ENCODE measurements at regions not wholly inside any gene's neighbourhood (a gene's known extent, or its start where the extent isn't known, plus 50 kb on each side); places are given as distances from the start of the nearest gene placed in this dataset.

DNA sequence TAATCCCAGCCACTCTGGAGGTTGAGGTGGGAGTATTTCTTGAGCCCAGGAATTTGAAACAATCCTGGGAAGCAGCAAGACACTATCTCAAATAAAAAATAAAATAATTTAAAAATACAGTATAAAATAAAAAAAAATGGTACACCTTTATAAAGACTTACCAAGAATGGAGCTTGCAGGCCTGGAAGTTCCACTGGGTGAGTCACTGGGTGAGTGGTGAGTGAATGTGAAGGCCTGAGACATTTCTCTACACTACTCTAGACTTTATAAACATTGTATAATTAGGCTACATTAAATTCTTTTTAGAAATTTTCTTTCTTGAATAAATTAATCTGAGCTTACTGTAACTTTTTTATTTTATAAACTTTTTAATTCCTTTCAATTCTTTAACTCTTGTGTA lies 609.1 kb upstream of the BCHE start:
- TF ChIP-seq, protein P1, sequence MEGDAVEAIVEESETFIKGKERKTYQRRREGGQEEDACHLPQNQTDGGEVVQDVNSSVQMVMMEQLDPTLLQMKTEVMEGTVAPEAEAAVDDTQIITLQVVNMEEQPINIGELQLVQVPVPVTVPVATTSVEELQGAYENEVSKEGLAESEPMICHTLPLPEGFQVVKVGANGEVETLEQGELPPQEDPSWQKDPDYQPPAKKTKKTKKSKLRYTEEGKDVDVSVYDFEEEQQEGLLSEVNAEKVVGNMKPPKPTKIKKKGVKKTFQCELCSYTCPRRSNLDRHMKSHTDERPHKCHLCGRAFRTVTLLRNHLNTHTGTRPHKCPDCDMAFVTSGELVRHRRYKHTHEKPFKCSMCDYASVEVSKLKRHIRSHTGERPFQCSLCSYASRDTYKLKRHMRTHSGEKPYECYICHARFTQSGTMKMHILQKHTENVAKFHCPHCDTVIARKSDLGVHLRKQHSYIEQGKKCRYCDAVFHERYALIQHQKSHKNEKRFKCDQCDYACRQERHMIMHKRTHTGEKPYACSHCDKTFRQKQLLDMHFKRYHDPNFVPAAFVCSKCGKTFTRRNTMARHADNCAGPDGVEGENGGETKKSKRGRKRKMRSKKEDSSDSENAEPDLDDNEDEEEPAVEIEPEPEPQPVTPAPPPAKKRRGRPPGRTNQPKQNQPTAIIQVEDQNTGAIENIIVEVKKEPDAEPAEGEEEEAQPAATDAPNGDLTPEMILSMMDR (IDR thresholded peaks at IDR 0.05): no peak
- no peak for TF ChIP-seq POLR2A (IDR thresholded peaks at IDR 0.05)

All from body of pancreas (tissue), 4 donors.